ENCODE measurements at regions not wholly inside any gene's neighbourhood (a gene's known extent, or its start where the extent isn't known, plus 50 kb on each side); places are given as distances from the start of the nearest gene placed in this dataset.
A peak's percentile ranks its signal among the peaks of the same experiment; 100 is the strongest.
"Not testable (repeated sequence)": the region's sequence is repeated elsewhere in the genome, so short reads cannot be mapped to it uniquely, and the experiment has no call there.

DNA sequence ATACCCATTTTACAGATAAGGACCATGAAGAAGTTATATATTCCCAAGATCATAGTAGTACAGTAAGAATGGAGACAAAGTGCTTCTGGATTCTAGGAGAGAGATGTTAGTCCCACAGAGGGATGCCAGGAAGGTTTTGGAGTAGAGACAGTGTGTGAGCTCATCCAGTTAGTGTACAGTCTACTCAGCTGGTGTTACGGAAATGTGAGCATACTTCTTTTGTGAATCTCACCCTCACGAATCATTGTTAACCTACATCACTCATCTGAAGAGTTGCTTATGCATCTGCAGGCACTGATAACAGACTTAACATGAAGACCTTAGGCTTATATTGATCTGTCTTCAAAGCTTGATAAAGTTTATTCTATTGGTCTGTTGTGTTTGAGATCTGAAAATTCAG is 106.6 kb upstream of the PTPRG start:
- DNase-seq (ENCODE audit: low read depth) = peak; percentile 39
- no peak overlapping the region for H3K4me3 ChIP-seq (replicated peaks; ENCODE audit: low read depth, low read length)
- TF ChIP-seq, protein P1, sequence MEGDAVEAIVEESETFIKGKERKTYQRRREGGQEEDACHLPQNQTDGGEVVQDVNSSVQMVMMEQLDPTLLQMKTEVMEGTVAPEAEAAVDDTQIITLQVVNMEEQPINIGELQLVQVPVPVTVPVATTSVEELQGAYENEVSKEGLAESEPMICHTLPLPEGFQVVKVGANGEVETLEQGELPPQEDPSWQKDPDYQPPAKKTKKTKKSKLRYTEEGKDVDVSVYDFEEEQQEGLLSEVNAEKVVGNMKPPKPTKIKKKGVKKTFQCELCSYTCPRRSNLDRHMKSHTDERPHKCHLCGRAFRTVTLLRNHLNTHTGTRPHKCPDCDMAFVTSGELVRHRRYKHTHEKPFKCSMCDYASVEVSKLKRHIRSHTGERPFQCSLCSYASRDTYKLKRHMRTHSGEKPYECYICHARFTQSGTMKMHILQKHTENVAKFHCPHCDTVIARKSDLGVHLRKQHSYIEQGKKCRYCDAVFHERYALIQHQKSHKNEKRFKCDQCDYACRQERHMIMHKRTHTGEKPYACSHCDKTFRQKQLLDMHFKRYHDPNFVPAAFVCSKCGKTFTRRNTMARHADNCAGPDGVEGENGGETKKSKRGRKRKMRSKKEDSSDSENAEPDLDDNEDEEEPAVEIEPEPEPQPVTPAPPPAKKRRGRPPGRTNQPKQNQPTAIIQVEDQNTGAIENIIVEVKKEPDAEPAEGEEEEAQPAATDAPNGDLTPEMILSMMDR (IDR thresholded peaks at IDR 0.05; ENCODE audit: low read length, missing control alignments) = no peak

DNA sequence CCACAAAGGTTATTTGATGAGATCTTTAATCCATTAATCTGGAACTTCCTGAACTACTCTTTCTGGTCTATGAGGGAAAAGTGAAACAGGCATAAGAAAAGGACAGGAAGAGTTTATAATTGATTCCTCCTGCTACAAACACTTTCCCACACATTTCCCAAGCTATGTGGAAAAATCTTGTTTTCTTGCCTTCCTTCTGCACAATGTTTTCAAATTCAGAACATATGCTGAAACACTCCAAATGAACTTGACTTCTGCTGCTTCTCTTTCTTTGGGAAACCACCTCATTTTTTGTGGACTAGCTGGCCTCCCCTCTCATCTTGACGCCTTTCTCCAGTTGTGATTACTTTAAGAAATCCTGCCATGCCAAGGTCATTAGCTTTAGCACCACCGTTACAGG is 100.7 kb upstream of the PTPRG start:
- no peak for DNase-seq (ENCODE audit: low read depth)
- H3K4me3 ChIP-seq (replicated peaks; ENCODE audit: low read depth, low read length) = no peak overlapping the region
- TF ChIP-seq, protein P1 (IDR thresholded peaks at IDR 0.05; ENCODE audit: low read length, missing control alignments) = no peak

DNA sequence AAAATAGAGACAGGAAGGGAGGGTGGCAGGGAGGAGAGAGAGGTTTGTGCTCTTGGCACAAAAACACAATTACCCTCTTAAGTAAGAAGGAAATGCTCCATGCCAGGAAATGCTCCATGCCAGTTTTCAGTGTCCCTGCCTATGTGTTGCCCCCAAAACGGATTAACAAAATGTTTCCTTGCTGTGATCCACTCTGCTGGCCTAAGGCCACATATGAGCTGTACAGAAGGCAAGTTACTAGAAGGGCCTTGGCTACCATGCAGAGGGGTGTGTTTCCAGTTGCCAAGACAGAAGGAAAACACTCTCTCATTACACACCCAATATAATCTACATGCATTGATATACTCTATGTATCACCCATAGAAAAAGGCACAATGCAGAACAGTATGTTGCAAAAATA is 98.2 kb upstream of the PTPRG start:
- H3K4me3 ChIP-seq (replicated peaks; ENCODE audit: low read depth, low read length) = no peak overlapping the region
- TF ChIP-seq, protein P1 (IDR thresholded peaks at IDR 0.05; ENCODE audit: low read length, missing control alignments) = no peak
- DNase-seq (ENCODE audit: low read depth) = no peak

DNA sequence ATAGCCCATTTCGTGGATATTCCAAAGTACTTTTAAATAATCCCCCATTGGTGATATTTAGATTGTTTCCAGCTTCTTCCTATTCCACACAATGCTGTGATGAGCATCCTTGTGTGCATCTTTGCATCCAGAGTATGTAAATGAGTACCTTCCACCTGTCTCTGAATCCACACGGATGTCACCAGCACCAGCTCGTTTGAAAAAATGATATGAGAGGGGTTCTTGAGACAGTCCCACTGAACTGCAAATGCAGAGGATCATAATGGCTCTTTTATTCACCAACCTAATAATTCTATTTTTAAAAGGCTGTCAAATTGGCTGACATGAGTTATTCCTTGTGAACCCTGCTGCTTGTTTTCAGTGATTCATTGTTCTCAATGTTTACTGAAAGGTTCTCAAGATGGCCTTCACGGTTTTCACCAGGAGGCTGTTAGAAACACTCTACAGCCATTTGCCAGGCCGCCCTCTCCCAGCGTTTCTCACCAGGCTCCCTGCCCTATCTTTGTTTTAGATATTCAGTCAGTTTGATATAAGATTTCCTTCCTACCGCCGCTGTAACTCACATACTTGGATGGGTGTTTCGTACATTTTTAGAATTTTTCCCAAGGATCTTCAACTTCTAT is 96.7 kb upstream of the PTPRG start:
- TF ChIP-seq, protein P1 (IDR thresholded peaks at IDR 0.05; ENCODE audit: low read length, missing control alignments) = no peak
- DNase-seq (ENCODE audit: low read depth) = peak; percentile 17
- H3K4me3 ChIP-seq (replicated peaks; ENCODE audit: low read depth, low read length) = no peak overlapping the region

DNA sequence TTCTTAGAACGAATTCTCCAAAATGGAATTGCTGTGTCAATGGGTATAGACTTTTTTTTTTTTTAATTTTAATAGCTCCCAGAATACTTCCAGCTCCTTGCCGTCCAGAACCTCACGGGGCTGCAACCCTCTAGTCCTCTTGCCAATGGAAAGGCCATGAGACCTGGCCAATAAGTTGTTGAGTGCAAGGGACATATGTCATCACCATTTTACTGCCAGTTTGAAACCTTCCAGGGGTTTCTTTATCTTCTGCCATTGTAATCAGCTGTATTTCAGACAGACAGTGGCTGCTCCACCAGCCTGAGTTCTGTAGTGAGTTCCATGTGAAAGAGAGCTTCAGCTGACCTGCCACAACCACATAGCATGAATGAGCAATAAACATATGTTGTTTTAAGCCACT is 95.0 kb upstream of the PTPRG start:
- H3K4me3 ChIP-seq (replicated peaks; ENCODE audit: low read depth, low read length) = no peak overlapping the region
- no peak for DNase-seq (ENCODE audit: low read depth)
- TF ChIP-seq, protein P1 (IDR thresholded peaks at IDR 0.05; ENCODE audit: low read length, missing control alignments) = no peak

DNA sequence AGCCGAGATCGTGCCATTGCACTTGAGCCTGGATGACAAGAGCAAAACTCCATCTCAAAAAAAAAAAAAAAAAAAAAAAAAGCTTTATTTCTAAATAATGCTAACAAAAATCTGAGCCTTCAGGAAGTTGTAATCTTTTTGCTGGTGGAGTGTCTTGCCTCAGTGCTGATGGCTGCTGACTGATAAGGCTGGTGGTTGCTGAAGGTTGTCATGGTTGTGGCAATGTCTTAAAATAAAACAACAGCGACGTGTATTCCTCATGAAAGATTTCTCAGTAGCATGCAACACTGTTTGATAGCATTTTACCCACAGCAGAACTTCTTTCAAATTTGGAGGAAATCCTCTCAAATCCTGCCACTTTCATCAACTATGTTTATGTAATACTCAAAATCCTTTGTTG is 77.4 kb upstream of the PTPRG start:
- no peak overlapping the region for H3K4me3 ChIP-seq (replicated peaks; ENCODE audit: low read depth, low read length)
- TF ChIP-seq, protein P1 (IDR thresholded peaks at IDR 0.05; ENCODE audit: low read length, missing control alignments) = no peak
- DNase-seq (ENCODE audit: low read depth) = no peak

DNA sequence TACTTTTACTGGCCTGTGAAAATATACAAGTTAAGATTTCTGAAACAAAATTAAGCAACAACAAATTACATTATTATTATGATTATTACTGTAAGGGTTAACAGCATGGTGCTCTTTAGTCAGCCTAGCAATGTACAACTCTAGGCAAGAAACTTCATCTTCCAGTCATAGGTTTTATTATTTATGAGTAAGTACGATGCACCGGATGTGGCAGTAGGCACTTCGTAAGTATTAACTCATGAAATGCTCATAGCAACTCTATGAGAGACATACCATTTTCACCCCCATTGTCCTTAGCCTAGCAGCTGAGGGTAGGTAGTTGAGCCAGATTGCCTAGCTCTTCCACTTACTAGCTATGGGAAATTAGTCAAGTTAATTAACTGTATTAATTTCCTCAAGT is 68.0 kb upstream of the PTPRG start:
- DNase-seq (ENCODE audit: low read depth) = no peak
- TF ChIP-seq, protein P1 (IDR thresholded peaks at IDR 0.05; ENCODE audit: low read length, missing control alignments) = no peak
- H3K4me3 ChIP-seq (replicated peaks; ENCODE audit: low read depth, low read length) = no peak overlapping the region

DNA sequence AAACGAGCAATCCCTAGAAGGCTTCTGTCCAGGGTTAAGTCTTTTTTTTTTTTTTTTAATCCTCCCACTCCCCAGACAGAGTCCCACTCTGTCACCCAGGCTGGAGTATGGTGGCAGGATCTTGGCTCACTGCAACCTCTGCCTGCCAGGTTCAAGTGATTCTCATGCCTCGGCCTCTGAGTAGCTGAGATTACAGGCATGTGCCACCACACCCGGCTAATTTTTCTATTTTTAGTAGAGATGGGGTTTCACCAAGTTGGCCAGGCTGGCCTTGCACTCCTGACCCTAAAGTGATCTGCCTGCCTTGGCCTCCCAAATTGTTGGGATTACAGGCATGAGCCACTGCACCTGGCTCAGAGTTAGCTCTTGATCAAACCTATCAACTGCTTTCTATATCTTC is 67.1 kb upstream of the PTPRG start:
- H3K4me3 ChIP-seq (replicated peaks; ENCODE audit: low read depth, low read length); DNase-seq (ENCODE audit: low read depth): not testable (repeated sequence)

Data from fibroblast of pulmonary artery (primary cell).